NCI-H2029 treated with DMSO at 0.1 percent for 48 hours (cell line): ENCODE measurements at regions not wholly inside any gene's neighbourhood (a gene's known extent, or its start where the extent isn't known, plus 50 kb on each side); places are given as distances from the start of the nearest gene placed in this dataset.
A peak's percentile ranks its signal among the peaks of the same experiment; 100 is the strongest.
"Not testable (repeated sequence)": the region's sequence is repeated elsewhere in the genome, so short reads cannot be mapped to it uniquely, and the experiment has no call there.

Experiments
- DNase-seq: peaks from one replicate; lab custom pipeline; 2025; lab: John Stamatoyannopoulos, UW

DNA sequence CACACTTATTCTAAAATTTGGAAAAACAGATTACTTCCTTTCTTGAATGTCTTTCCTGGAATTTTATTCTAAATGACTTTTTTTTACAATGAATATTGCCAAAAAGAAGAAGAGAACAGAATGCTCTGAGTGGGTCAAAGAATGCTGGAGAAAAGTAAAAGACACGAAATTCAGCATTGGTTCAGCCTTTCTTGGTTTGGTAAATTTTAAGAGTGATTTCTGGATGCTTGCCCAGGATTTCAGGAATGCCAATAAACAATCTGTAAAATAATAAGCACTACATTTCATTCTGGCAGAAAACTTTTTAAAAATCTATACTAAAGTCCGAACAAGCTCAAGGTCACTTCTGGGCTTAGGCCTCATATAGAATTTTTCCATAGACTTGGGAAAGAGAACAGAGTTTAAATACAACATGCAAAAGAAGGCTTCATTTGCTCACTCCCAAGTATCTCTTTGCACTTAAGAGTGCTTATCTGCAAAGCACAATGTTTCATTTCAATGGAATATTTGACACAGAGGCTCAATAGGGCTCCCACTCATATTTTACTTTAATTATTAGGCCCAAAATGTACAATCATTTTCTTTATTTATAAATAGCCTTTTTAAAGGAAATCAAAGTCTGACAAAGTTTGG, 359.5 kb upstream of the ANKRD30A start:
- DNase-seq, result no peak

DNA sequence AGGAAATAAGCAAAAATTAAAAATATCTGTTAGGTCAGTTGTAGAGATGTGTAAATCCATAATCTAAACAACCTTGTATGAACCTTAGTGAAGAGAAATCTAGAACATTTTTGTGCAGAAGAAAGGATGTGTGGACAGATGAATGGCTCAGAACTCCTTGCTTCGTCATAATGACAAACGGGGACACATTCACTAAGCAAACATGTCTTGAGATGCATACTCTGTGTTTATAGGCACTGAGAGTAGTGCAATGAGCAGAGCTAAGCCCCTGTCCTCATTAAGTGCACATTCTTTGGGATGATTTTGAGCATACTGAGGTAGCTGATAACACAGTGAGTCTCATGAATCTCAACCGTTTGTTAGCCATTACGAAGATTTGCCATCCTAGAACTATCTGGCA, 360.6 kb upstream of the ANKRD30A start:
- DNase-seq, result no peak

- no peak for DNase-seq
Measured at GRCh38 chr10:36761121-36761520, 364.3 kb upstream of the ANKRD30A start.

GRCh38 chr10:36759141-36759805, 366.1 kb upstream of the ANKRD30A start:
- no peak for DNase-seq

DNA sequence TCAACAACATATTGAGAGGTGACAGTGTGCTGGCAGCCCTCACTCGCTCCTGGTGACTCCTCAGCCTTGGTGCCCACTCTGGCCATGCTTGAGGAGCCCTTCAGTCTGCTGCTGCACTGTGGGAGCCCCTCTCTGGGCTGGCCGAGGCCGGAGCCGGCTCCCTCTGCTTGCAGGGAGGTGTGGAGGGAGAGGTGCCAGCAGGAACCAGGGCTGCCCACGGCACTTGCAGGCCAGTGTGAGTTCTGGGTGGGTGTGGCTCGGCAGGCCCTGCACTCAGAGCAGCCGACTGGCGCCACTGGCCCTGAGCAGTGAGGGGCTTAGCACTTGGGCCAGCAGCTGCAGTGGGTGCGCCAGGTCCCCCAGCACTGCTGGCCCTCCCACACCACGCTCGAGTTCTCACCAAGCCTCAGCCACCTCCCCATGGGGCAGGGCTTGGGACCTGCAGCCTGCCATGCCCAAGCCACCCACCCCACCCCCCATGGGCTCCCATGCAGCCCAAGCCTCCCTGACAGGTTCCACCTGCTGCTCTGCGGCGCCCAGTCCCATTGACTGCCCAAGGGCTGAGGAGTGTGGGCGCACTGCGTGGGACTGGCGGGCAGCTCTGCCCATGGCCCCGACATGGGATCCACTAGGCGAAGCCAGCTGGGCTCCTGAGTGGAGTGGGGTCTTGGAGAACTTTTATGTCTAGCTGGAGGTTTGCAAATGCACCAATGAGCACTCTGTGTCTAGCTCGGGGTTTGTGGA, 377.1 kb upstream of the ANKRD30A start:
- no peak for DNase-seq

DNA sequence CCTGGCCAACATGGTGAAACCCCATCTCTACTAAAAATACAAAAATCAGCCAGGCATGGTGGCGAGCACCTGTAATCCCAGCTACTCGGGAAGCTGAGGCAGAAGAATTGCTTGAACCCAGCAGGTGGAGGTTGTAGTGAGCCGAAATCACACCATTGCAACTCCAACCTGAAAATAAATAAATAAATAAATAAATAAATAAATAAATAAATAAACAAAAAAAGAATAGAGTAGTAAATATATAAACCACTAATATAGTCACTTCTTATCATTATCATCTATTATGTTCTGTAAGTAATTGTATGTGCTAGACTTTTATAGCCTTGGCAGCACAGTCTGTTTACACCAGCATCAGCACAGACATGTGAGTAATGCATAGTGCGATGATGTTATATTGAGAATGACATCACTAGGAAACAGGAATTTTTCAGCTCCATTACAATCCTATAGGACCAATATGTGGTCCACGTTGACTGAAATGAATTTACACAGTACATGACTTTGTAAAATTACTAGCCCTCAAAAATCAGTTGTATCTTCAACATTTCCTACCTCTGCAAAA, 385.4 kb upstream of the ANKRD30A start:
- DNase-seq, result no peak

- no peak for DNase-seq
Measured at GRCh38 chr10:36738738-36739431, 386.5 kb upstream of the ANKRD30A start.

- no peak for DNase-seq
Measured at GRCh38 chr10:36736311-36736710, 389.1 kb upstream of the ANKRD30A start.

GRCh38 chr10:36734590-36734989, 390.8 kb upstream of the ANKRD30A start:
- DNase-seq, result not testable (repeated sequence)

DNA sequence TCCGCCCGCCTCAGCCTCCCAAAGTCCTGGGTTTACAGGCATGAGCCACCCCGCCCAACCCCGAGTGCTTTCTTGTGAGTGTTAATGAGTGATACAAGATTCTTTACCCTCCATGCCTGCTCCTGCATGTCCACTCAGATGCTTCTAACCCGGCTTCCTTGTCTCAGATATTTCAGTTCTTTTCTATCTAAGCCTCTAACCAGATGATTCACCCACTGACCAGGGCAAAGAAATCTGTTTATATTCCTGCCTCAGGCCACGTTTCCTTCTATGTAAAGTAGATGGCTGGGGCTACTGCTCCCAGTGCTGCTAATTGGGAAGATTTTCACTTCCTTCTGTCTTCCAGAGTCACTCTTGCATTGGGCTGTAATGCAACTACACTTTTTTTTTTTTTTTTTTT, 395.1 kb upstream of the ANKRD30A start:
- DNase-seq, result no peak

- no peak for DNase-seq
Measured at GRCh38 chr10:36728626-36729025, 396.8 kb upstream of the ANKRD30A start.

- DNase-seq, result peak; percentile 30
Measured at GRCh38 chr10:36725581-36726520, 399.5 kb upstream of the ANKRD30A start.

- DNase-seq, result no peak
Measured at GRCh38 chr10:36722777-36723176, 402.6 kb upstream of the ANKRD30A start.

GRCh38 chr10:36721871-36722270, 403.5 kb upstream of the ANKRD30A start:
- DNase-seq, result no peak

- no peak for DNase-seq
Measured at GRCh38 chr10:36720895-36721294, 404.5 kb upstream of the ANKRD30A start.

- no peak for DNase-seq
Measured at GRCh38 chr10:36717118-36717517, 408.3 kb upstream of the ANKRD30A start.

- DNase-seq, result no peak
Measured at GRCh38 chr10:36716291-36716690, 409.1 kb upstream of the ANKRD30A start.

GRCh38 chr10:36712695-36713094, 412.7 kb upstream of the ANKRD30A start:
- no peak for DNase-seq

- no peak for DNase-seq
Measured at GRCh38 chr10:36711361-36711760, 414.0 kb upstream of the ANKRD30A start.

- DNase-seq, result no peak
Measured at GRCh38 chr10:36704124-36704523, 421.3 kb upstream of the ANKRD30A start.

DNA sequence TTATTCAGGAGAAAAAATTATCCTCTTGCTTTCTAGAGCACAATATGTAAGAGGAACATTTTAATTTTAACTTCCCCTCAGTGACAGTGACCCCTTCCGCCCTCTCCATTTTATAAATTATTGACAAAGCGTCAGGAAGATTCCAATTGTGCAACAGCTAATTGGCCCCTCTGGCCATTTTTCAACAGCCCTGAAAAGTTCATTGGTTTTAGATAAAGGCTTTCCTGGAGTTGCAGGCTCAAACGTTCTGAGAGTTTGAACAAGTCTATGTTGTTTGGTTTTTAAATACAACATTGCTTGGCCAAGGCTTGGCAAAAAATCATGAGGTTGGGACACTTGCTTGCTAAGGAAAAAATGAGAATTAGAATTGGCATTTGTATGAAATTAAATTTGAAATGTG, 422.2 kb upstream of the ANKRD30A start:
- DNase-seq, result no peak
